WTC11 (cell line): ENCODE measurements at regions not wholly inside any gene's neighbourhood (a gene's known extent, or its start where the extent isn't known, plus 50 kb on each side); places are given as distances from the start of the nearest gene placed in this dataset.

ENCODE experiments used
- ATAC-seq: fragments of 200-7000 bp; cut with Tn5 transposase; 2 replicates; pipeline ENCODE4 v1.10.0; 2021; ENCODE audit warnings: mild to moderate bottlenecking, moderate library complexity
- CTCF ChIA-PET: fragments of 300-600 bp; sonication (Branson Sonifier 250); formaldehyde crosslinking; loops from one replicate; lab custom pipeline; 2021; ENCODE audit warnings: antibody characterized with exemption; lab: Charles Lee
- POLR2A ChIA-PET: fragments of 350-600 bp; sonication (Branson Sonifier 250); formaldehyde crosslinking; loops from one replicate; lab custom pipeline; 2021; ENCODE audit warnings: antibody characterized with exemption; lab: Charles Lee
- DNase-seq: peaks from one replicate; pipeline ENCODE4 v3.0.0; 2021; ENCODE audit warnings: low spot score
- H3K27ac Mint-ChIP-seq: 2 replicates; pipeline ENCODE4 v1.8.0; 2021; ENCODE audit warnings: mixed read lengths
- H3K27me3 Mint-ChIP-seq: 2 replicates; pipeline ENCODE4 v1.8.0; 2021; ENCODE audit warnings: low read depth, mild to moderate bottlenecking, moderate library complexity, mixed read lengths
- H3K36me3 Mint-ChIP-seq: 2 replicates; pipeline ENCODE4 v1.8.0; 2021; ENCODE audit warnings: mixed read lengths
- H3K4me1 Mint-ChIP-seq: 2 replicates; pipeline ENCODE4 v1.8.0; 2022; ENCODE audit warnings: mixed read lengths
- H3K4me3 Mint-ChIP-seq: 2 replicates; pipeline ENCODE4 v1.8.0; 2021; ENCODE audit warnings: mild to moderate bottlenecking, moderate library complexity, mixed read lengths
- H3K9me3 Mint-ChIP-seq: 2 replicates; pipeline ENCODE4 v1.8.0; 2021; ENCODE audit warnings: mixed read lengths
- CBFB ChIP-seq: sonication (generic); formaldehyde crosslinking; IDR thresholded peaks from 2 replicates; pipeline ENCODE4 v1.8.1; 2022; ENCODE audit warnings: mild to moderate bottlenecking, low read depth, missing genetic modification reagents
- CDX4 ChIP-seq: fragments of 250-450 bp; sonication (Bioruptor Pico); IDR thresholded peaks from 2 replicates; pipeline ENCODE4 v1.9.0; 2021; ENCODE audit warnings: moderate library complexity, mild to moderate bottlenecking, inconsistent platforms, borderline replicate concordance
- CREM ChIP-seq: sonication (generic); formaldehyde crosslinking; IDR thresholded peaks from 2 replicates; pipeline ENCODE4 v1.8.1; 2022; ENCODE audit warnings: mild to moderate bottlenecking, missing genetic modification reagents, moderate library complexity
- E2F5 ChIP-seq: sonication (generic); formaldehyde crosslinking; IDR thresholded peaks from 2 replicates; pipeline ENCODE4 v1.8.1; 2022; ENCODE audit warnings: mild to moderate bottlenecking, moderate library complexity, missing genetic modification reagents
- EMX1 ChIP-seq: fragments of 250-450 bp; sonication (Bioruptor Pico); IDR thresholded peaks from 2 replicates; pipeline ENCODE4 v1.8.0; 2021; ENCODE audit warnings: mild to moderate bottlenecking
- FOXJ3 ChIP-seq: sonication (generic); formaldehyde crosslinking; IDR thresholded peaks from 2 replicates; pipeline ENCODE4 v1.9.0; 2021; ENCODE audit warnings: missing genetic modification reagents, mild to moderate bottlenecking, borderline replicate concordance
- GABPB1 ChIP-seq: sonication (generic); formaldehyde crosslinking; IDR thresholded peaks from 2 replicates; pipeline ENCODE4 v1.8.1; 2023; ENCODE audit warnings: mild to moderate bottlenecking, missing genetic modification reagents
- GRHL2 ChIP-seq: fragments of 250-450 bp; sonication (Bioruptor Pico); IDR thresholded peaks from 2 replicates; pipeline ENCODE4 v1.8.0; 2022; ENCODE audit warnings: mild to moderate bottlenecking, moderate library complexity; ENCODE audit not compliant: insufficient replicate concordance, severe bottlenecking
- GTF2I ChIP-seq: fragments of 250-450 bp; sonication (Bioruptor Pico); conservative IDR thresholded peaks from 2 replicates; pipeline ENCODE4 v1.4.0; 2021; ENCODE audit warnings: mild to moderate bottlenecking
- JUN ChIP-seq: sonication (generic); formaldehyde crosslinking; IDR thresholded peaks from 2 replicates; pipeline ENCODE4 v1.8.0; 2023; ENCODE audit warnings: mild to moderate bottlenecking, missing genetic modification reagents
- NFE2L1 ChIP-seq: sonication (generic); formaldehyde crosslinking; IDR thresholded peaks from 2 replicates; pipeline ENCODE4 v1.8.1; 2023; ENCODE audit warnings: missing genetic modification reagents
- NFYB ChIP-seq: sonication (generic); formaldehyde crosslinking; conservative IDR thresholded peaks from 2 replicates; pipeline ENCODE4 v1.8.0; 2022; ENCODE audit warnings: low read depth, missing genetic modification reagents
- NR3C1 ChIP-seq: sonication (generic); formaldehyde crosslinking; conservative IDR thresholded peaks from 2 replicates; pipeline ENCODE4 v1.8.1; 2023; ENCODE audit warnings: low read depth, mild to moderate bottlenecking, missing genetic modification reagents
- PRRX2 ChIP-seq: fragments of 250-450 bp; sonication (Bioruptor Pico); IDR thresholded peaks from 2 replicates; pipeline ENCODE4 v1.8.0; 2021; ENCODE audit warnings: mild to moderate bottlenecking
- RELA ChIP-seq: sonication (generic); formaldehyde crosslinking; IDR thresholded peaks from 2 replicates; pipeline ENCODE4 v1.8.1; 2022; ENCODE audit warnings: missing genetic modification reagents, mild to moderate bottlenecking, borderline replicate concordance
- SMAD4 ChIP-seq: sonication (generic); formaldehyde crosslinking; IDR thresholded peaks from 2 replicates; pipeline ENCODE4 v1.8.0; 2022; ENCODE audit warnings: mild to moderate bottlenecking, missing genetic modification reagents
- SP1 ChIP-seq: sonication (generic); formaldehyde crosslinking; conservative IDR thresholded peaks from 2 replicates; pipeline ENCODE4 v1.8.1; 2022; ENCODE audit warnings: missing genetic modification reagents
- TCF7 ChIP-seq: sonication (generic); formaldehyde crosslinking; IDR thresholded peaks from 2 replicates; pipeline ENCODE4 v1.8.0; 2022; ENCODE audit warnings: mild to moderate bottlenecking, low read depth, missing genetic modification reagents, moderate library complexity
- TEAD4 ChIP-seq: sonication (generic); formaldehyde crosslinking; IDR thresholded peaks from 2 replicates; pipeline ENCODE4 v1.8.0; 2022; ENCODE audit warnings: mild to moderate bottlenecking, missing genetic modification reagents
- USF2 ChIP-seq: sonication (generic); formaldehyde crosslinking; IDR thresholded peaks from 2 replicates; pipeline ENCODE4 v1.8.1; 2023; ENCODE audit warnings: mild to moderate bottlenecking, missing genetic modification reagents, moderate library complexity
- ZNF219 ChIP-seq: sonication (generic); formaldehyde crosslinking; IDR thresholded peaks from 2 replicates; pipeline ENCODE4 v1.8.0; 2023; ENCODE audit warnings: missing genetic modification reagents, mild to moderate bottlenecking, borderline replicate concordance
- ZNF416 ChIP-seq: fragments of 250-450 bp; sonication (Bioruptor Pico); IDR thresholded peaks from 2 replicates; pipeline ENCODE4 v1.9.0; 2021; ENCODE audit warnings: mild to moderate bottlenecking, inconsistent platforms
- ZNF671 ChIP-seq: fragments of 250-450 bp; sonication (Bioruptor Pico); IDR thresholded peaks from 2 replicates; pipeline ENCODE4 v1.8.0; 2021; ENCODE audit warnings: mild to moderate bottlenecking
- TF ChIP-seq, protein P1 (sequence below): sonication (generic); formaldehyde crosslinking; IDR thresholded peaks from 2 replicates; pipeline ENCODE4 v1.8.0; 2022; ENCODE audit warnings: mild to moderate bottlenecking, missing genetic modification reagents
- TF ChIP-seq, protein P2 (sequence below): fragments of 250-450 bp; sonication (Bioruptor Pico); IDR thresholded peaks from 2 replicates; pipeline ENCODE4 v1.9.0; 2021; ENCODE audit warnings: mild to moderate bottlenecking
- TF ChIP-seq, protein P3 (sequence below): fragments of 200-600 bp; IDR thresholded peaks from 2 replicates; pipeline ENCODE4 v1.8.0; 2022; ENCODE audit warnings: antibody characterized with exemption

DNA sequence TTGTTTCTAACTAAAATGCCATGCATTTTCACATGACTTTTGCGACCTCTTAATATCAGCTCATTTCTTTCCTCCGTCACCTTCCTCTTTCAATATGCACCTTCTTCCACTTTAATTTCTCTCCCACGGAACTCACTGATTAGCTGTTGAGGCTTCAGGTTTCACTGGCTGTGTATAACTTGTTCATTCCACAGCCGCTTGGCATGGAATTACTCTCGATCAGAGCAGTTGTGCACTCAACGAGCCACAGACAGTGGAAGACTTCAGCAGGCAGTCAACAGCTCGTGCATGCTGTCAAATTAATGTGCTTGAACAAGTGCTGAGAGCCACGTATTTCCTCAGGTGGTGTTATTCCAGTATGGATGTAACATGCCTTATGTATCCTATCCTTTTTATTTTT lies 491.2 kb upstream of the DDX18 start:
- ChIA-PET CTCF (interaction anchor here (0.8 kb wide), 1 partner anchor 13 kb away, joined by 3 read pairs; no protein-coding TSS in a partner anchor), POLR2A (interaction anchor here (0.8 kb wide), 1 partner anchor 39 kb away, joined by 5 read pairs; no protein-coding TSS in a partner anchor)
- Mint-ChIP-seq H3K36me3 (no peaks in the 10 kb centered on the region), H3K9me3 (no peaks in the 10 kb centered on the region), H3K27me3 (no peaks in the 10 kb centered on the region), H3K27ac (no peak overlapping the region), H3K4me1 (peaks cover 15% of the 10 kb centered on the region), H3K4me3 (no peak overlapping the region)
- no peak for TF ChIP-seq TCF7
- no peak for TF ChIP-seq FOXJ3 (CRISPR knock-in tag)
- TF ChIP-seq NFYB (CRISPR knock-in tag): no peak
- TF ChIP-seq, protein P1, sequence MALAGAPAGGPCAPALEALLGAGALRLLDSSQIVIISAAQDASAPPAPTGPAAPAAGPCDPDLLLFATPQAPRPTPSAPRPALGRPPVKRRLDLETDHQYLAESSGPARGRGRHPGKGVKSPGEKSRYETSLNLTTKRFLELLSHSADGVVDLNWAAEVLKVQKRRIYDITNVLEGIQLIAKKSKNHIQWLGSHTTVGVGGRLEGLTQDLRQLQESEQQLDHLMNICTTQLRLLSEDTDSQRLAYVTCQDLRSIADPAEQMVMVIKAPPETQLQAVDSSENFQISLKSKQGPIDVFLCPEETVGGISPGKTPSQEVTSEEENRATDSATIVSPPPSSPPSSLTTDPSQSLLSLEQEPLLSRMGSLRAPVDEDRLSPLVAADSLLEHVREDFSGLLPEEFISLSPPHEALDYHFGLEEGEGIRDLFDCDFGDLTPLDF (CRISPR knock-in tag): no peak
- TF ChIP-seq CDX4: no peak
- TF ChIP-seq EMX1 (CRISPR knock-in tag): no peak
- TF ChIP-seq GTF2I (CRISPR knock-in tag): no peak
- TF ChIP-seq SMAD4: no peak
- TF ChIP-seq NFE2L1 (CRISPR knock-in tag): no peak
- no peak for TF ChIP-seq SP1
- no peak for TF ChIP-seq NR3C1
- no peak for TF ChIP-seq ZNF671 (CRISPR knock-in tag)
- TF ChIP-seq, protein P2, sequence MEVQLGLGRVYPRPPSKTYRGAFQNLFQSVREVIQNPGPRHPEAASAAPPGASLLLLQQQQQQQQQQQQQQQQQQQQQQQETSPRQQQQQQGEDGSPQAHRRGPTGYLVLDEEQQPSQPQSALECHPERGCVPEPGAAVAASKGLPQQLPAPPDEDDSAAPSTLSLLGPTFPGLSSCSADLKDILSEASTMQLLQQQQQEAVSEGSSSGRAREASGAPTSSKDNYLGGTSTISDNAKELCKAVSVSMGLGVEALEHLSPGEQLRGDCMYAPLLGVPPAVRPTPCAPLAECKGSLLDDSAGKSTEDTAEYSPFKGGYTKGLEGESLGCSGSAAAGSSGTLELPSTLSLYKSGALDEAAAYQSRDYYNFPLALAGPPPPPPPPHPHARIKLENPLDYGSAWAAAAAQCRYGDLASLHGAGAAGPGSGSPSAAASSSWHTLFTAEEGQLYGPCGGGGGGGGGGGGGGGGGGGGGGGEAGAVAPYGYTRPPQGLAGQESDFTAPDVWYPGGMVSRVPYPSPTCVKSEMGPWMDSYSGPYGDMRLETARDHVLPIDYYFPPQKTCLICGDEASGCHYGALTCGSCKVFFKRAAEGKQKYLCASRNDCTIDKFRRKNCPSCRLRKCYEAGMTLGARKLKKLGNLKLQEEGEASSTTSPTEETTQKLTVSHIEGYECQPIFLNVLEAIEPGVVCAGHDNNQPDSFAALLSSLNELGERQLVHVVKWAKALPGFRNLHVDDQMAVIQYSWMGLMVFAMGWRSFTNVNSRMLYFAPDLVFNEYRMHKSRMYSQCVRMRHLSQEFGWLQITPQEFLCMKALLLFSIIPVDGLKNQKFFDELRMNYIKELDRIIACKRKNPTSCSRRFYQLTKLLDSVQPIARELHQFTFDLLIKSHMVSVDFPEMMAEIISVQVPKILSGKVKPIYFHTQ (CRISPR knock-in tag): no peak
- TF ChIP-seq RELA (CRISPR knock-in tag): no peak
- no peak for TF ChIP-seq E2F5 (CRISPR knock-in tag)
- no peak for TF ChIP-seq GABPB1 (CRISPR knock-in tag)
- DNase-seq (no peak), ATAC-seq (no peak)

DNA sequence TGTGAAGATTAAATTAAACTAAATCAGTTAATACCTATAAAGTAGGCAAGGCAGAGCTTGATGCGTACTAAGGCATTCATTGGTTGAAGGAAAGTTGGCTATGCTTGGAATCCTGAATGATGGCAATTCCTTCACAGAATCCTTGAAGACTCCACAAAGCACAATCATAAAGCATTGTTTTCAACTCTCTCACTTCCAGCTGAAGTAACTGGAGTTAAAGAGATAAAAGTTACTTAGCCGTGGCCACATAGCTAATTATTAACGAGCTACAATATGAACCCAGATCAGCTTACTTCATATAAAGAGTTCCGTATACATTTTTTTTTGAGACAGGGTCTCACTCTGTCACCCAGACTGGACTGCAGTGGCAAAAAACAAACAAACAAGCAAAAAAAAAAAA lies 483.9 kb upstream of the DDX18 start:
- TF ChIP-seq GRHL2: no peak
- no peak for TF ChIP-seq NFE2L1 (CRISPR knock-in tag)
- no peak for TF ChIP-seq JUN (CRISPR knock-in tag)
- no peak for TF ChIP-seq SMAD4
- TF ChIP-seq USF2 (CRISPR knock-in tag): no peak
- TF ChIP-seq, protein P3, sequence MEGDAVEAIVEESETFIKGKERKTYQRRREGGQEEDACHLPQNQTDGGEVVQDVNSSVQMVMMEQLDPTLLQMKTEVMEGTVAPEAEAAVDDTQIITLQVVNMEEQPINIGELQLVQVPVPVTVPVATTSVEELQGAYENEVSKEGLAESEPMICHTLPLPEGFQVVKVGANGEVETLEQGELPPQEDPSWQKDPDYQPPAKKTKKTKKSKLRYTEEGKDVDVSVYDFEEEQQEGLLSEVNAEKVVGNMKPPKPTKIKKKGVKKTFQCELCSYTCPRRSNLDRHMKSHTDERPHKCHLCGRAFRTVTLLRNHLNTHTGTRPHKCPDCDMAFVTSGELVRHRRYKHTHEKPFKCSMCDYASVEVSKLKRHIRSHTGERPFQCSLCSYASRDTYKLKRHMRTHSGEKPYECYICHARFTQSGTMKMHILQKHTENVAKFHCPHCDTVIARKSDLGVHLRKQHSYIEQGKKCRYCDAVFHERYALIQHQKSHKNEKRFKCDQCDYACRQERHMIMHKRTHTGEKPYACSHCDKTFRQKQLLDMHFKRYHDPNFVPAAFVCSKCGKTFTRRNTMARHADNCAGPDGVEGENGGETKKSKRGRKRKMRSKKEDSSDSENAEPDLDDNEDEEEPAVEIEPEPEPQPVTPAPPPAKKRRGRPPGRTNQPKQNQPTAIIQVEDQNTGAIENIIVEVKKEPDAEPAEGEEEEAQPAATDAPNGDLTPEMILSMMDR: no peak
- TF ChIP-seq TEAD4: no peak
- TF ChIP-seq PRRX2: no peak
- no peak for TF ChIP-seq ZNF219 (CRISPR knock-in tag)
- TF ChIP-seq CREM (CRISPR knock-in tag): no peak
- no peak for TF ChIP-seq FOXJ3 (CRISPR knock-in tag)
- no peak for TF ChIP-seq ZNF416 (CRISPR knock-in tag)
- TF ChIP-seq CBFB (CRISPR knock-in tag): no peak
- TF ChIP-seq NFYB (CRISPR knock-in tag): no peak
- no peaks in the 10 kb centered on the region for H3K9me3 Mint-ChIP-seq
- H3K4me1 Mint-ChIP-seq: no peaks in the 10 kb centered on the region
- ATAC-seq (no peak), DNase-seq (no peak)
- H3K36me3 Mint-ChIP-seq: no peaks in the 10 kb centered on the region
- CTCF ChIA-PET: interaction anchor here (0.5 kb wide), 1 partner anchor 46 kb away, joined by 4 read pairs; no protein-coding TSS in a partner anchor
- no peak overlapping the region for H3K4me3 Mint-ChIP-seq
- no peak overlapping the region for H3K27ac Mint-ChIP-seq
- H3K27me3 Mint-ChIP-seq: no peaks in the 10 kb centered on the region
- POLR2A ChIA-PET: no interaction called here
